ENCODE measurements at regions not wholly inside any gene's neighbourhood (a gene's known extent, or its start where the extent isn't known, plus 50 kb on each side); places are given as distances from the start of the nearest gene placed in this dataset.

DNA sequence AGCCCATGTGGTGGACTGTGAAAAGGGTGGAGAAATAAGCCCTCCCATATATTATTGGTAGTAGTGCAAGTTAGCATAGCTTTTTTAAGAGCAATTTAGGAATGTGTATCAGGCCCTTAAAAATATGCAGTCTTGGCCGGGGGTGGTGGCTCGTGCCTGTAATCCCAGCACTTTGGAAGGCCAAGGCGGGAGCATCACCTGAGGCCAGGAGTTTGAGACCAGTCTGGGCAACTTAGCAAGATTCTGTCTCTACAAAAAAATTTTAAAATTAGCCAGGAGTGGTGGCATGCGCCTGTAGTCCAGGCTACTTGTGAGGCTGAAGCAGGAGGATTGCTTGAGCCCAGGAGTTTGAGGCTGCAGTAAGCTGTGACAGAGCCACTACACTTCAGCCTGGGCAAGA, 64.2 kb upstream of the BCAT1 start:
- Mint-ChIP-seq H3K9me3 (ENCODE audit: unreplicated experiment) (no peaks in the 10 kb centered on the region), H3K4me3 (ENCODE audit: unreplicated experiment) (no peak overlapping the region)

GRCh38 chr12:25009496-25010092, 60.7 kb upstream of the BCAT1 start:
- H3K9me3 Mint-ChIP-seq (ENCODE audit: unreplicated experiment) = no peaks in the 10 kb centered on the region
- TF ChIP-seq, protein P1, sequence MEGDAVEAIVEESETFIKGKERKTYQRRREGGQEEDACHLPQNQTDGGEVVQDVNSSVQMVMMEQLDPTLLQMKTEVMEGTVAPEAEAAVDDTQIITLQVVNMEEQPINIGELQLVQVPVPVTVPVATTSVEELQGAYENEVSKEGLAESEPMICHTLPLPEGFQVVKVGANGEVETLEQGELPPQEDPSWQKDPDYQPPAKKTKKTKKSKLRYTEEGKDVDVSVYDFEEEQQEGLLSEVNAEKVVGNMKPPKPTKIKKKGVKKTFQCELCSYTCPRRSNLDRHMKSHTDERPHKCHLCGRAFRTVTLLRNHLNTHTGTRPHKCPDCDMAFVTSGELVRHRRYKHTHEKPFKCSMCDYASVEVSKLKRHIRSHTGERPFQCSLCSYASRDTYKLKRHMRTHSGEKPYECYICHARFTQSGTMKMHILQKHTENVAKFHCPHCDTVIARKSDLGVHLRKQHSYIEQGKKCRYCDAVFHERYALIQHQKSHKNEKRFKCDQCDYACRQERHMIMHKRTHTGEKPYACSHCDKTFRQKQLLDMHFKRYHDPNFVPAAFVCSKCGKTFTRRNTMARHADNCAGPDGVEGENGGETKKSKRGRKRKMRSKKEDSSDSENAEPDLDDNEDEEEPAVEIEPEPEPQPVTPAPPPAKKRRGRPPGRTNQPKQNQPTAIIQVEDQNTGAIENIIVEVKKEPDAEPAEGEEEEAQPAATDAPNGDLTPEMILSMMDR (IDR thresholded peaks at IDR 0.05; ENCODE audit: unreplicated experiment) = no peak
- H3K4me3 Mint-ChIP-seq (ENCODE audit: unreplicated experiment) = no peak overlapping the region
- no peak overlapping the region for H3K27ac Mint-ChIP-seq (ENCODE audit: unreplicated experiment)
- H3K36me3 Mint-ChIP-seq (ENCODE audit: low read depth, unreplicated experiment) = no peaks in the 10 kb centered on the region
- no peak for DNase-seq (ENCODE audit: low spot score)
- no peaks in the 10 kb centered on the region for H3K4me1 Mint-ChIP-seq (ENCODE audit: unreplicated experiment)
- no peaks in the 10 kb centered on the region for H3K27me3 Mint-ChIP-seq (ENCODE audit: unreplicated experiment)

More for the DNA sequence above, 64.2 kb upstream of the BCAT1 start:
- H3K27ac Mint-ChIP-seq (ENCODE audit: unreplicated experiment) = no peak overlapping the region
- H3K4me1 Mint-ChIP-seq (ENCODE audit: unreplicated experiment) = no peaks in the 10 kb centered on the region
- TF ChIP-seq, protein P1 (IDR thresholded peaks at IDR 0.05; ENCODE audit: unreplicated experiment) = no peak
- no peak for DNase-seq (ENCODE audit: low spot score)
- H3K36me3 Mint-ChIP-seq (ENCODE audit: low read depth, unreplicated experiment) = no peaks in the 10 kb centered on the region
- no peaks in the 10 kb centered on the region for H3K27me3 Mint-ChIP-seq (ENCODE audit: unreplicated experiment)

DNA sequence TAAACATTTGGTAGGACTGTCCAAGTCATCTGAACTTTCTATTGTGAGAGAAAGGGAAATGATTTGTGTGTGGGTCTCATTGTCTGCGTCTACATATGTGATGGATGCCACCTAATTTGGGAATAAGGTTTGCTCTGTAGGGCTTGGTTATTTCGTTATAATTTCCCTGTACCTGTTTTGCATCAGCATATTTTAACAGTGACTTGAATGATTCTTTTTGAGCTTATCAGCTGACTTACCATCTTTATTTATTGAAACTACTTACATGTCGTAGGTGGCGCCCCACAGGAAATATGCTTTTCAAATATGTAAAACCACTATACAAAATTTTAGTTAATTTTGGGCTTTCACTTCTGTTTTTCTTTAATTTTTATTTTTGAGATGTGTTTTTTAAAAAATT, 56.5 kb upstream of the BCAT1 start:
- Mint-ChIP-seq H3K36me3 (ENCODE audit: low read depth, unreplicated experiment) (no peaks in the 10 kb centered on the region), H3K9me3 (ENCODE audit: unreplicated experiment) (no peaks in the 10 kb centered on the region), H3K4me1 (ENCODE audit: unreplicated experiment) (no peaks in the 10 kb centered on the region), H3K27ac (ENCODE audit: unreplicated experiment) (no peak overlapping the region), H3K4me3 (ENCODE audit: unreplicated experiment) (no peak overlapping the region), H3K27me3 (ENCODE audit: unreplicated experiment) (no peaks in the 10 kb centered on the region)
- DNase-seq (ENCODE audit: low spot score) = no peak
- TF ChIP-seq, protein P1 (IDR thresholded peaks at IDR 0.05; ENCODE audit: unreplicated experiment) = no peak

DNA sequence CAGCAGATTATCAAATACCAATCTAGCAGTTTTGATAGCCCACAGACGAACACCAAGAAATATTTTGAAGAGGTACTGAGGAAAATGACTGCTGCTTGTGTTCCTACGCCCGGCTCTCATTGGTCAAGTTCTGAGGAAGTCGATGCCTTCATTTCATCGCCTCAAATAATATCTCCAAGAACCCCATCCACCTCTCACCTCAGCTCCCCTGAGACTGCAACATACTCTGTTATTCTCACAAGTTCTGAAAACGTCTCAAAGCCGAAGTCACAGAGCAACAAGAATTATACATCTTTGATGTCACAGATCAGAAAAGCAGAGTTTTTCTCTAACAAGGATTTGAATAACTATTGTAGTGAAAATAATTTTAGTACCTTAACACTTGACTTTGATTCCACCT, 55.5 kb upstream of the BCAT1 start:
- Mint-ChIP-seq H3K36me3 (ENCODE audit: low read depth, unreplicated experiment) (no peaks in the 10 kb centered on the region), H3K4me3 (ENCODE audit: unreplicated experiment) (no peak overlapping the region), H3K27me3 (ENCODE audit: unreplicated experiment) (no peaks in the 10 kb centered on the region), H3K4me1 (ENCODE audit: unreplicated experiment) (no peaks in the 10 kb centered on the region), H3K9me3 (ENCODE audit: unreplicated experiment) (no peaks in the 10 kb centered on the region), H3K27ac (ENCODE audit: unreplicated experiment) (no peak overlapping the region)
- DNase-seq (ENCODE audit: low spot score) = no peak
- TF ChIP-seq, protein P1 (IDR thresholded peaks at IDR 0.05; ENCODE audit: unreplicated experiment) = no peak

- Mint-ChIP-seq H3K27ac (ENCODE audit: unreplicated experiment) (no peak overlapping the region), H3K9me3 (ENCODE audit: unreplicated experiment) (no peaks in the 10 kb centered on the region), H3K4me3 (ENCODE audit: unreplicated experiment) (no peak overlapping the region), H3K4me1 (ENCODE audit: unreplicated experiment) (no peaks in the 10 kb centered on the region), H3K27me3 (ENCODE audit: unreplicated experiment) (peaks cover 1% of the 10 kb centered on the region), H3K36me3 (ENCODE audit: low read depth, unreplicated experiment) (no peaks in the 10 kb centered on the region)
- no peak for DNase-seq (ENCODE audit: low spot score)
- TF ChIP-seq, protein P1 (IDR thresholded peaks at IDR 0.05; ENCODE audit: unreplicated experiment) = no peak
Measured at GRCh38 chr12:25001311-25001710, 52.4 kb upstream of the BCAT1 start.

Measured in endothelial cell (in vitro differentiated cells).